Stimulated activated CD8-positive, alpha-beta memory T cell treated with anti-CD3 and anti-CD28 coated beads, Interleukin-7, amount 100 ng/mL, for 24 hours (primary cell): ENCODE measurements at regions not wholly inside any gene's neighbourhood (a gene's known extent, or its start where the extent isn't known, plus 50 kb on each side); places are given as distances from the start of the nearest gene placed in this dataset.

ENCODE experiments used
- DNase-seq: peaks from one replicate; pipeline ENCODE4 v3.0.0-alpha.2; 2020; ENCODE audit warnings: low read depth

GRCh38 chr14:48853159-48853558, 733.0 kb downstream of the RPS29 start:
- DNase-seq: no peak

GRCh38 chr14:48849741-48850322, 736.3 kb downstream of the RPS29 start:
- no peak for DNase-seq

GRCh38 chr14:48842785-48843184, 743.4 kb downstream of the RPS29 start:
- DNase-seq: no peak

- no peak for DNase-seq
Measured at GRCh38 chr14:48826058-48826457, 760.1 kb downstream of the RPS29 start.

- DNase-seq: no peak
Measured at GRCh38 chr14:48814562-48814961, 771.6 kb downstream of the RPS29 start.

- DNase-seq: no peak
Measured at GRCh38 chr14:48805315-48805714, 780.9 kb downstream of the RPS29 start.

GRCh38 chr14:48792376-48793024, 793.7 kb downstream of the RPS29 start:
- no peak for DNase-seq

GRCh38 chr14:48788771-48789170, 797.4 kb downstream of the RPS29 start:
- no peak for DNase-seq

GRCh38 chr14:48786498-48786897, 799.7 kb downstream of the RPS29 start:
- DNase-seq: no peak

GRCh38 chr14:48771717-48772116, 814.5 kb downstream of the RPS29 start:
- no peak for DNase-seq

GRCh38 chr14:48751293-48751692, 834.9 kb downstream of the RPS29 start:
- DNase-seq: no peak

GRCh38 chr14:48748151-48748675, 838.0 kb downstream of the RPS29 start:
- no peak for DNase-seq

GRCh38 chr14:48747561-48748089, 838.6 kb downstream of the RPS29 start:
- no peak for DNase-seq

GRCh38 chr14:48744202-48744601, 842.0 kb downstream of the RPS29 start:
- no peak for DNase-seq

GRCh38 chr14:48738186-48738925, 847.8 kb downstream of the RPS29 start:
- no peak for DNase-seq

GRCh38 chr14:48735607-48736006, 850.6 kb downstream of the RPS29 start:
- DNase-seq: no peak

GRCh38 chr14:48731260-48731659, 854.9 kb downstream of the RPS29 start:
- DNase-seq: no peak

GRCh38 chr14:48726080-48726642, 860.0 kb downstream of the RPS29 start:
- DNase-seq: no peak

GRCh38 chr14:48725051-48725734, 861.0 kb downstream of the RPS29 start:
- DNase-seq: no peak

- DNase-seq: no peak
Measured at GRCh38 chr14:48723841-48724495, 862.2 kb downstream of the RPS29 start.

GRCh38 chr14:48714366-48714765, 871.8 kb downstream of the RPS29 start:
- no peak for DNase-seq
